Esophagus muscularis mucosa (tissue), 3 donors: ENCODE measurements at regions not wholly inside any gene's neighbourhood (a gene's known extent, or its start where the extent isn't known, plus 50 kb on each side); places are given as distances from the start of the nearest gene placed in this dataset.

ENCODE experiments used
- CTCF ChIP-seq, 3 experiments: fragments of 200-600 bp in 2 of 3; fragments of 450-650 bp in 1 of 3; sonication (generic) in 2 of 3; IDR thresholded peaks; one replicate each; pipeline ENCODE4 v1.5.1; 2017 to 2019; ENCODE audit warnings: antibody characterized with exemption in 3 of 3, mild to moderate bottlenecking in 2 of 3, moderate library complexity in 1 of 3
- POLR2A ChIP-seq: fragments of 450-650 bp; IDR thresholded peaks from one replicate; pipeline ENCODE4 v1.6.1; 2017; ENCODE audit warnings: antibody characterized with exemption, moderate library complexity, mild to moderate bottlenecking, low read depth
- POLR2AphosphoS5 ChIP-seq, 2 donors: sonication (generic); formaldehyde crosslinking; IDR thresholded peaks; one replicate each; pipeline ENCODE4 v1.6.1; 2017; ENCODE audit warnings: antibody characterized with exemption in 2 of 2

- TF ChIP-seq CTCF (IDR thresholded peaks at IDR 0.05) (no peak), POLR2A (no peak), POLR2AphosphoS5 (IDR thresholded peaks at IDR 0.05) (no peak)
Measured at GRCh38 chr2:180723712-180724111, 256.7 kb upstream of the UBE2E3 start.
